HG03575 (cell line): ENCODE measurements at regions not wholly inside any gene's neighbourhood (a gene's known extent, or its start where the extent isn't known, plus 50 kb on each side); places are given as distances from the start of the nearest gene placed in this dataset.

ENCODE experiments used
- ATAC-seq: cut with Tn5 transposase; IDR thresholded peaks from one replicate; pipeline ENCODE4 v1.9.1; 2021; ENCODE audit not compliant: unreplicated experiment, insufficient number of reproducible peaks, low FRiP score; ENCODE audit errors: extremely low read depth

DNA sequence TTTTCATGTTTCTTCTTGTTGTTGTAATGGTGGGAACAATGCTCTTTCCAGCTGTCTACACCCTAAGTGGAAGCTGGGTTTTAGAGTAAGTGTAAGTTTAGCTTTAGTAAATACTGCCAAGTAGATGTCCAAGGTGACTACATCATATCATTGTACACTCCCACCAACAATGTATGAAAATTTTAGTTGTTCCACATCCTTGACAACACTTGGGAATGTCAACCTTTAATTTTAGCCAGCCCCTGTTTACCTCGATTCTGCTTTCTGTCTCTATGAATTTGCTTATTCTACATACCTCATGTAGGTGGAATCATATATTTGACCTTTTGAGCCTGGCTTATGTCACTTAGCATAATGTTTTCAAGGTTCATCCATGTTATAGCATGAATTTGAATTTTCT, 93.0 kb downstream of the MTPAP start:
- no peak for ATAC-seq

DNA sequence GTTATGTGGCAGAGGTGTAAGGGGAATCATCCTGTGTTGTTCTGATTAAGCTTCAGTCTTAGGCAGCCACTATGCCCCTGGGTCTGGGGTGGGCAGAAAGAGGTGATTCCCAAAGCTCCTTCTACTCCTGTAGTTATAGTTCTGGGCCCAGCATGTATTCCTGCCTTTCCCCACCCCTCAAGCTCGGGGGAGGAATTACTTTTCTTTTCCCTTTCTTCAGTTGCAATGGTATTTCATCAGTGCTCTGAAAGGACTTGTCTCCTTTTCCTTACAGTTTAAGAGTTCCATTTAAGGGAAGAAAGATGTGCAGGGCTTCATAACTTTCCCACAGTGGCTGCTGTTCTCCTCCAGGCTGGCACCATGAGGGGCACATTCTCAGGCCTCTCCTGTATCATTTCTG, 94.2 kb downstream of the MTPAP start:
- no peak for ATAC-seq

DNA sequence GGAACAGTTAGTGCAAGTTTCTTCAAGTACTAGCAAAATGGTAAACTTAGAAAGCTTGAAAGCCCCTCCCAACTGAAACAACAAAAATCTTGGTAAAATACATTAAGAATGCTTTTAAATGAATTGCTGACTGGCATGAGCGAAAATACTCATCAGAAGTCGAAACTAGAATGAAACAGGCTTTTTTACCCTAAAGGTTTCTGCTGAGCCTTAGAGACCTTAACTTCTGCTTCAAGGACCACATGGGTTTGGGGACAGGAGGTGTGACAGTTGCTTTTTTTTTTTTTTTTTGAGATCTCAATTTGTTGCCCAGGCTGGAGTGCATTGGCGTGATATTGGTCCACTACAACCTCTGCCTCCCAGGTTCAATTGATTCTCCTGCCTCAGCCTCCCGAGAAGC, 100.3 kb downstream of the MTPAP start:
- no peak for ATAC-seq

DNA sequence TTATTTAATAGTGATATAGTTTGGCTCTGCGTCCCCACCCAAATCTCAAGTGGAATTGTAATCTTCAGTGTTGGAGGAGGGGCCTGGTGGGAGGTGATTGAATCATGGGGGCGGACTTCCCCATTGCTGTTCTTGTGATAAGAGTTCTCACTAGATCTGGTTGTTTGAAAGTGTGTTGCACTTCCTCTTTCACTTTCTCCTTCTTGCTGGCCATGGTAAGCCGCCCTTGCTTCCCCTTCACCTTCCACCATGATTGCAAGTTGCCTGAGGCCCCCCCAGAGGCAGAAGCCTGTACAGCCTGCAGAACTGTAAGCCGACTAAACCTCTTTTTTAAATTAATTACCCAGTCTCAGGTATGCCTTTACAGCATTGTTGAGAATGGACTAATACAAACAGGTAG, 101.4 kb downstream of the MTPAP start:
- no peak for ATAC-seq

DNA sequence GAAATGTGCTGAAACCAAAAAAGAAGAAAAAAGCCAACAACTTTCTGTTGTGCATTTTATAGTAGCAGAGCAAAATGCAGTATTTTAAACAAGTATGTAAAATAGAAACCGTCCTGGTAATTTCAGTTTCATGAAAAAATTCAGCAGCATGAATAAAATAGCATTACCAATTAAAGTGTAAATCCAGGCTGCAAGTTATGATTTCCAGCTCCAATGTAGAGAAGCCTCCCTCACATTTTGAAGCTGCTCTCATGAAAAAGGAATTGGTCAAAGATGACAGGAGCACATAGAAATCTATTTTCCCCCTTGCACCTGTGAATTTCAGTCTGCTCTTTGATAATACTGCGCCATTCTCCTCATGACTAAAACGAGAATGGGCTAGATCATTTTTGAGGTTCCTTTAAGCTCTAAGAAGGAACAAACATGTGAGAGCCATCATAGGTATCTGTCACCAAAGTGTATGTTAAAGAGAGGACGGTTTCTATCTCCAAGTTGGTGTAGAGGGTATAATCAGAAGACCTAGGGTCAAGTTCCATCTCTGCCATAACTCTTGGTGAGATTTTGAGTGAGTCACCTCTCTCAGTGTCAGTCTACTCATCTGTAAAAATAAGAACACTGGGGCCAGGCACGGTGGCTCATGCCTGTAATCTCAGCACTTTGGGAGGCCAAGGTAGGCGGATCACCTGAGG, 107.5 kb downstream of the MTPAP start:
- ATAC-seq: no peak

- ATAC-seq: no peak
Measured at GRCh38 chr10:30238836-30239235, 110.2 kb downstream of the MTPAP start.

DNA sequence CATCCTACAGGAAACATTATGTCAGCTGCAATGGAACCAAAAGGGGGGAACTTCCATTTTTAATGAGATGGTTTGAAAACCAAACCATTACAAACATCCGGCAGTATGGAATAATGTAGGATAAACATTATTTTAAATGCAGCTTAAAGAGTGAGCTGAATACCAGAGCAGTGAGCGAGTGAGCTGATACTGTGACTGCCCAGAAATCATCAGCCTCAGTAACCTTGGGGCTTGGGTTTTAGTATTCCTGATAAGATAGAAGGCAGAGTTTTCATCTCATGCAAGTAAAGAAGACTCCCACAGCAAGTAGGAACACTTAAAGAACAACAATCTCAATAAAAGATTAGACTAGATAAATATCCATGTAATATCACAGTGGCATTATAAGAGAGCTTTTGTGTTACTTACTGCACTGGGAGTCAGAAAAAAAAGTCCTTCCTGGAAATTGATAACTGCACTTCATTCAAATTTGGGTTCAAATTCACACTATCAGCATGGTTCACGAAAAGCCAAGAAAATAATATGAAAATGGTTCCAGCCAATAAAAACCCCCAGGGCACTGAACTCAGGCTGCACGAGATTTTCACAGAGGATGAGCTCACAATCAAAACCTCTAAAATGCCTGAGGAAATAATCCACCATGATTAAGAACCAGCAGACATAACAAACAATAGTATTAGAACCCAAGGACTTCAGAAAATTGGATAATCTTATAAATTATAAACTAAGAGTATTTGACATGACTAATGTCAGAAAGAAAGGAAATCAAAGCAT, 115.7 kb downstream of the MTPAP start:
- ATAC-seq: no peak

GRCh38 chr10:30231709-30232108, 117.4 kb downstream of the MTPAP start:
- no peak for ATAC-seq

DNA sequence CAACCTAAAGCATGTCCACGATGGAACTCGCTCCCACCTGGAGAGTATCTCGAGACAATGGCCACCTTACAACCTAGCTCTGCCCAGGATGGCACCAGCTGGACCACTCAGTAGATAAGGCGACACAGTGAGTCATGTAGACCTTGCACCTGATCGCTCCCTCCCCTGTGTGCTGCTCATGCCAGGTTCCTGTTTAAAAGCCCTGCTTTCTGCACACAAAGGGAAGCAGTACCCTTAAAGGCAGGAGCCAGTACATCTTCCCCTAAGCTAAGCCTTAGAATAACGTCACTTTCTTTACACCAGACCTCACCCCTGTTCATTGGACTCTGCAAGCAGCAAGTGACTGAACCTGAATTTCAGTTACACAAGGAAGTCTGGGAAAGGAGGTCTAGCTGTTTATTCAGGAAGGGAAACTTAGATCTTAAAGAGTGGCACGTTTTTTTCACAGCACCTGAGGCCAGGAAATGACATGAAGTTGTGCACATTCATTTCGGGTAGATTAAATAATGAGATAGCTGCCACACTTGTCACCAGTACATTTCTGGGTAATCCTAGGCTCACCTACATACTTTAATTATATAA, 117.9 kb downstream of the MTPAP start:
- ATAC-seq: no peak

DNA sequence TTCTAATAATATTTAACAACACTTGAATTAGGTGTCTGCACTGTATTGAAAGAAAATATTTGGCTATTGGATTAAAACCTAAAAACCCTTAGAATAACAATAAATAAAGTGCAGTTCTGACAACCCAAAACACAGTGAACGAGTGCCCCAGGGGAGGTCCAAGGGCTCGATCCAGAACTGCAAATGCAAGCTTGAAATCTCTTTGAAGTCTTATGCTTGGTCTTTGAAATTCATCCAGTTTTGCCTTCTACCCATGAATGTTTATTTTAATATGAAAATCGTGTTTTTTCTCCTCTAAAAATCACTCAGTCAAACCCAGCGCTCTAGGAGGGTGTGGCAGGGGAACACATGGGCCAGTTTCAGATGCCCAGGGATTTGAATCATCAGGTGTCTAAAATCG, 119.5 kb downstream of the MTPAP start:
- ATAC-seq: no peak

DNA sequence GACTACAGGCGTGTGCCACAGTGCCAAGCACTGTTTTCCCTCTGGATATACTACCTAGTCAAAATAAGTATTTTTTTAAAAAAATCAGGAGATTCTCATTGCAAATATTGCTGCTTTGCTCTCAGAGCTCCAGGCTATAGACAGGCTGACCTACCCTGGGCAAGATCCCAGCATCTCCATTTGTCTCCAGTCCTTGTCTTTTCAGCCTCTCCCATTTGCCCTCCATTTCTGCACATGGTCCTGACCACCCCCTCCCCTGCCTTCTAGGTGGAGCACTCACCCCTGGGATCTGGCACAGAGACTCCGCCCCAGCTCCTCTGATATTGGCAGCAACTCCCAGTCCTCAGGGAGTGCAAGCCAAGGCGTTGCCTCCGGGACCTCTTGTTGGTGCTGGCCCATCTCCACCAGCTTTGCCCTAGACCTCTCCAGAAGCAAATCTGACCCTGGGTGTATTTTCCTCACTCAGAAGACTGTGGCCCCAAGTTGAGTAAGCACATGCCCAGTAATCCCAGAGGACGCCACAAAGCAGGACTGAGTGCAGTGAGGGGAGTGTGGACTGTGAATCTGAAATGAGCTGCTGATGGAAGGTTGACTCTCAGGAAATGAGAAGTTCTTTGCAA, 120.6 kb downstream of the MTPAP start:
- ATAC-seq: no peak

GRCh38 chr10:30227481-30227880, 121.6 kb downstream of the MTPAP start:
- no peak for ATAC-seq

- peak; percentile 51 for ATAC-seq
Measured at GRCh38 chr10:30219971-30220751, 128.9 kb downstream of the MTPAP start.

GRCh38 chr10:30216821-30217220, 132.3 kb downstream of the MTPAP start:
- no peak for ATAC-seq

DNA sequence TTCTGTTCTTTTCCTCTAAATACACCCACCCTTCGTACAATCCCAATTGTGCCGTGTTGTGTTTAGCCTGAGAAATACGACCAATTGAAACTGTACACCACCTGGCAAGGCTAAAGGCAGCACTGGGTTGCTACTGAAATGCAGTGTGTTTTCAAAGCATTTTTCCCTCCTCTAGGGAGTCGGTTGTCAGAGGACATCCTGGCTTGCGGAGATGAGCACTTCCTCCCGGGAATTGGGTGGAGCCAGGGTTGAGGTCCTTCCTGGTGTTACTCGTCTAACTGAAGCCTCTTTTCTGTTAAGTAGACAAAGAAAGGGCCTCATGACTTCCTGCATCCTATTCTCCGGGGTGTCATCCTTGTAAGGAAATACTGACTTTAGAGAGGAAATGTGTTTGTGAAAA, 133.5 kb downstream of the MTPAP start:
- ATAC-seq: no peak

- ATAC-seq: no peak
Measured at GRCh38 chr10:30215141-30215540, 133.9 kb downstream of the MTPAP start.

- ATAC-seq: no peak
Measured at GRCh38 chr10:30210296-30210695, 138.8 kb downstream of the MTPAP start.

DNA sequence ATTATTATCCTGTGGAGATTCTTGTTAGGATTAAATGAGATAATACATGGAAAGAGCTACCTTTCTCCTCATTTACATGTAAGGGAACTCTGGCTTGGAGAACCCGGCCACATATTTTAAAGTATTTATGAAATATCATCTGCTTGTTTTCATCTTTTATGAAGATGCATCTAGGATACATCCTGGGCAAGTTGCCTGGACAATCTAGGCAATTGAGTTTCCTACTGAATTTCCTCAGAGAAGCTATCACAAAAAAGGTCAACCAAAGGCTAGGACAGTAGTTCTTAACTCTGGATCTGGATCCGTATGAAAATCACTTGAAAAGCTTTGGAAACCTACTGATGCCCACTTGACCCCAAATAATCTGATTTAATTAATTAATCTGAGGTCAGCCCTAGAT, 140.7 kb downstream of the MTPAP start:
- ATAC-seq: no peak

- no peak for ATAC-seq
Measured at GRCh38 chr10:30207485-30208052, 141.5 kb downstream of the MTPAP start.
